Kidney epithelial cell (primary cell): ENCODE measurements at regions not wholly inside any gene's neighbourhood (a gene's known extent, or its start where the extent isn't known, plus 50 kb on each side); places are given as distances from the start of the nearest gene placed in this dataset.

Experiments used
- DNase-seq: peaks from one replicate; pipeline ENCODE4 v3.0.0-alpha.2; 2010; ENCODE audit warnings: low read depth
- H3K27me3 ChIP-seq: 2 replicates; pipeline ENCODE4 v1.6.0; 2011; ENCODE audit warnings: low read length; ENCODE audit not compliant: control insufficient read depth, insufficient read depth
- H3K36me3 ChIP-seq: 2 replicates; pipeline ENCODE4 v1.5.1; 2011; ENCODE audit warnings: low read length; ENCODE audit not compliant: control insufficient read depth, insufficient read depth
- H3K4me3 ChIP-seq: 2 replicates; pipeline ENCODE4 v1.5.1; 2011; ENCODE audit warnings: low read depth, mild to moderate bottlenecking, control low read depth, low read length
- TF ChIP-seq, protein P1 (sequence below): IDR thresholded peaks from 2 replicates; pipeline ENCODE4 v1.5.1; 2011; ENCODE audit warnings: mild to moderate bottlenecking, moderate library complexity, low read length, control low read depth, inconsistent platforms; ENCODE audit not compliant: insufficient read depth, poor library complexity, severe bottlenecking

DNA sequence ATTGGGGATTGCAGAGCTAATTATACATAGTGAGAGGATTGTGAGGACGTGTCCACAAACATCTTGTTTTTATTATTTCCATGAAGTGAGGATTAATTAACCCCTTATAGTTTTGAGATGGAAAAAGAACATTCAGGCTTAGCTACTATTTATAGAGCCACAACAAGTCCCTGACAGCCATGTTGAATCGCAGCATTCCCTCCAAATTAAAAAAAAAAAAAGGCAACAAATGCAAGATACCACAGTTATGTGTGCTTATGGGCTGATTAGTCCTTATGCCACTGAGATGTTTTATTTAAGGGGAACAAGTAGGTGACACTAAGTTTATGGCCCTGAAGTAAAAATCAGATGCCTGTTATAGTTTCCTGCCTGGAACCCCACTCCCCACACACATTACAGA lies 350.3 kb downstream of the GPAM start:
- no peaks in the 10 kb centered on the region for H3K36me3 ChIP-seq
- no peak overlapping the region for H3K4me3 ChIP-seq
- H3K27me3 ChIP-seq: no peaks in the 10 kb centered on the region
- DNase-seq: no peak
- TF ChIP-seq, protein P1, sequence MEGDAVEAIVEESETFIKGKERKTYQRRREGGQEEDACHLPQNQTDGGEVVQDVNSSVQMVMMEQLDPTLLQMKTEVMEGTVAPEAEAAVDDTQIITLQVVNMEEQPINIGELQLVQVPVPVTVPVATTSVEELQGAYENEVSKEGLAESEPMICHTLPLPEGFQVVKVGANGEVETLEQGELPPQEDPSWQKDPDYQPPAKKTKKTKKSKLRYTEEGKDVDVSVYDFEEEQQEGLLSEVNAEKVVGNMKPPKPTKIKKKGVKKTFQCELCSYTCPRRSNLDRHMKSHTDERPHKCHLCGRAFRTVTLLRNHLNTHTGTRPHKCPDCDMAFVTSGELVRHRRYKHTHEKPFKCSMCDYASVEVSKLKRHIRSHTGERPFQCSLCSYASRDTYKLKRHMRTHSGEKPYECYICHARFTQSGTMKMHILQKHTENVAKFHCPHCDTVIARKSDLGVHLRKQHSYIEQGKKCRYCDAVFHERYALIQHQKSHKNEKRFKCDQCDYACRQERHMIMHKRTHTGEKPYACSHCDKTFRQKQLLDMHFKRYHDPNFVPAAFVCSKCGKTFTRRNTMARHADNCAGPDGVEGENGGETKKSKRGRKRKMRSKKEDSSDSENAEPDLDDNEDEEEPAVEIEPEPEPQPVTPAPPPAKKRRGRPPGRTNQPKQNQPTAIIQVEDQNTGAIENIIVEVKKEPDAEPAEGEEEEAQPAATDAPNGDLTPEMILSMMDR: no peak

GRCh38 chr10:111835574-111835973 lies 348.0 kb downstream of the GPAM start:
- no peaks in the 10 kb centered on the region for H3K27me3 ChIP-seq
- no peaks in the 10 kb centered on the region for H3K36me3 ChIP-seq
- peak; percentile 61 for DNase-seq
- H3K4me3 ChIP-seq: no peak overlapping the region
- TF ChIP-seq, protein P1: no peak

DNA sequence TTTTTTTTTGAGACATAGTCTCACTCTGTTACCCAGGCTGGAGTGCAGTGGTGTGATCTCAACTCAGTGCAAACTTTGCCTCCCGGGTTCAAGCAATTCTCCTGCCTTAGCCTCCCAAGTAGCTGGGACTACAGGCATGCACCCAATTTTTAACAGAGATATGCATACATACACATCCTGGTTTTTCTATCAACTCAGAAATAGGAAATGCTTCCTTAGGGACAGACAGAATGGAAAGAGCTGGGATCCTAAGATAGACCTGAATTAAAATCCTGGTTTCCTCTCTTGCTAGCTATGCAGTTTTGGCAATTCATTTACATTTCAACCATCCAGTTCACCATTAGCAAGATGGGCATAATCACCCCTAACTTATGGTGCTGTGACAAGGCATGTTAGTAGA lies 347.5 kb downstream of the GPAM start:
- no peaks in the 10 kb centered on the region for H3K27me3 ChIP-seq

GRCh38 chr10:111836571-111836970 lies 347.0 kb downstream of the GPAM start:
- Histone ChIP-seq H3K4me3 (no peak overlapping the region), H3K27me3 (no peaks in the 10 kb centered on the region), H3K36me3 (no peaks in the 10 kb centered on the region)
- DNase-seq: no peak
- TF ChIP-seq, protein P1: no peak

More for the DNA sequence above, 347.5 kb downstream of the GPAM start:
- no peaks in the 10 kb centered on the region for H3K36me3 ChIP-seq
- H3K4me3 ChIP-seq: no peak overlapping the region
- TF ChIP-seq, protein P1: no peak
- no peak for DNase-seq

DNA sequence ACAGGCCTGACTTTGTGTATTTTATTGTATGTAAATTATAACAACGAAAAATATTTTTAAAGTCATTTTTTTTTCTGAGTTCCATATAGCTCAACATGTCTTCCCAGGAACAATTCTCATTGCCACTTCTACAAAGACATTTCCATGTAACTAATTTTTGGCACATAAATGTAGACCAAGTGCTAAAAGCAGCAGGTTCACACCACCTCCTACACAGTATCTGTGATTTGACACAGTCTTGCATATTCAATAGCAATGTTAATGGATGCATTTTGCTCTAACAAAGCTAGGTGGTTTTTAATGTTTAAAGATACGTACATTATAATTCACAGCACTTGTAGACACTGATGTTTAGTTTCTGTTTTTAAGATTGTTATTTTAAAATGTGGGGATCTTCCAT lies 346.5 kb downstream of the GPAM start:
- TF ChIP-seq, protein P1: no peak
- no peak overlapping the region for H3K4me3 ChIP-seq
- H3K36me3 ChIP-seq: no peaks in the 10 kb centered on the region
- no peaks in the 10 kb centered on the region for H3K27me3 ChIP-seq
- no peak for DNase-seq

- Histone ChIP-seq H3K36me3 (no peaks in the 10 kb centered on the region), H3K27me3 (no peaks in the 10 kb centered on the region), H3K4me3 (no peak overlapping the region)
- TF ChIP-seq, protein P1: no peak
- DNase-seq: no peak
Measured at GRCh38 chr10:111837985-111838384, 345.6 kb downstream of the GPAM start.
